ENCODE measurements at regions not wholly inside any gene's neighbourhood (a gene's known extent, or its start where the extent isn't known, plus 50 kb on each side); places are given as distances from the start of the nearest gene placed in this dataset.

- no peak for TF ChIP-seq POLR2AphosphoS5 (IDR thresholded peaks at IDR 0.05; ENCODE audit: low read depth, low read length)
- TF ChIP-seq, protein P1, sequence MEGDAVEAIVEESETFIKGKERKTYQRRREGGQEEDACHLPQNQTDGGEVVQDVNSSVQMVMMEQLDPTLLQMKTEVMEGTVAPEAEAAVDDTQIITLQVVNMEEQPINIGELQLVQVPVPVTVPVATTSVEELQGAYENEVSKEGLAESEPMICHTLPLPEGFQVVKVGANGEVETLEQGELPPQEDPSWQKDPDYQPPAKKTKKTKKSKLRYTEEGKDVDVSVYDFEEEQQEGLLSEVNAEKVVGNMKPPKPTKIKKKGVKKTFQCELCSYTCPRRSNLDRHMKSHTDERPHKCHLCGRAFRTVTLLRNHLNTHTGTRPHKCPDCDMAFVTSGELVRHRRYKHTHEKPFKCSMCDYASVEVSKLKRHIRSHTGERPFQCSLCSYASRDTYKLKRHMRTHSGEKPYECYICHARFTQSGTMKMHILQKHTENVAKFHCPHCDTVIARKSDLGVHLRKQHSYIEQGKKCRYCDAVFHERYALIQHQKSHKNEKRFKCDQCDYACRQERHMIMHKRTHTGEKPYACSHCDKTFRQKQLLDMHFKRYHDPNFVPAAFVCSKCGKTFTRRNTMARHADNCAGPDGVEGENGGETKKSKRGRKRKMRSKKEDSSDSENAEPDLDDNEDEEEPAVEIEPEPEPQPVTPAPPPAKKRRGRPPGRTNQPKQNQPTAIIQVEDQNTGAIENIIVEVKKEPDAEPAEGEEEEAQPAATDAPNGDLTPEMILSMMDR (IDR thresholded peaks at IDR 0.05), result no peak
- TF ChIP-seq, protein P2, sequence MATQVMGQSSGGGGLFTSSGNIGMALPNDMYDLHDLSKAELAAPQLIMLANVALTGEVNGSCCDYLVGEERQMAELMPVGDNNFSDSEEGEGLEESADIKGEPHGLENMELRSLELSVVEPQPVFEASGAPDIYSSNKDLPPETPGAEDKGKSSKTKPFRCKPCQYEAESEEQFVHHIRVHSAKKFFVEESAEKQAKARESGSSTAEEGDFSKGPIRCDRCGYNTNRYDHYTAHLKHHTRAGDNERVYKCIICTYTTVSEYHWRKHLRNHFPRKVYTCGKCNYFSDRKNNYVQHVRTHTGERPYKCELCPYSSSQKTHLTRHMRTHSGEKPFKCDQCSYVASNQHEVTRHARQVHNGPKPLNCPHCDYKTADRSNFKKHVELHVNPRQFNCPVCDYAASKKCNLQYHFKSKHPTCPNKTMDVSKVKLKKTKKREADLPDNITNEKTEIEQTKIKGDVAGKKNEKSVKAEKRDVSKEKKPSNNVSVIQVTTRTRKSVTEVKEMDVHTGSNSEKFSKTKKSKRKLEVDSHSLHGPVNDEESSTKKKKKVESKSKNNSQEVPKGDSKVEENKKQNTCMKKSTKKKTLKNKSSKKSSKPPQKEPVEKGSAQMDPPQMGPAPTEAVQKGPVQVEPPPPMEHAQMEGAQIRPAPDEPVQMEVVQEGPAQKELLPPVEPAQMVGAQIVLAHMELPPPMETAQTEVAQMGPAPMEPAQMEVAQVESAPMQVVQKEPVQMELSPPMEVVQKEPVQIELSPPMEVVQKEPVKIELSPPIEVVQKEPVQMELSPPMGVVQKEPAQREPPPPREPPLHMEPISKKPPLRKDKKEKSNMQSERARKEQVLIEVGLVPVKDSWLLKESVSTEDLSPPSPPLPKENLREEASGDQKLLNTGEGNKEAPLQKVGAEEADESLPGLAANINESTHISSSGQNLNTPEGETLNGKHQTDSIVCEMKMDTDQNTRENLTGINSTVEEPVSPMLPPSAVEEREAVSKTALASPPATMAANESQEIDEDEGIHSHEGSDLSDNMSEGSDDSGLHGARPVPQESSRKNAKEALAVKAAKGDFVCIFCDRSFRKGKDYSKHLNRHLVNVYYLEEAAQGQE (IDR thresholded peaks at IDR 0.05; ENCODE audit: insufficient read depth in 1 of 2, low read depth in 2 of 2, low read length in 1 of 2), result no peak
Measured at GRCh38 chr16:58904291-58904690, 170.2 kb upstream of the GOT2 start.

All from Panc1 (cell line).